ENCODE measurements at regions not wholly inside any gene's neighbourhood (a gene's known extent, or its start where the extent isn't known, plus 50 kb on each side); places are given as distances from the start of the nearest gene placed in this dataset.
A peak's percentile ranks its signal among the peaks of the same experiment; 100 is the strongest.

DNA sequence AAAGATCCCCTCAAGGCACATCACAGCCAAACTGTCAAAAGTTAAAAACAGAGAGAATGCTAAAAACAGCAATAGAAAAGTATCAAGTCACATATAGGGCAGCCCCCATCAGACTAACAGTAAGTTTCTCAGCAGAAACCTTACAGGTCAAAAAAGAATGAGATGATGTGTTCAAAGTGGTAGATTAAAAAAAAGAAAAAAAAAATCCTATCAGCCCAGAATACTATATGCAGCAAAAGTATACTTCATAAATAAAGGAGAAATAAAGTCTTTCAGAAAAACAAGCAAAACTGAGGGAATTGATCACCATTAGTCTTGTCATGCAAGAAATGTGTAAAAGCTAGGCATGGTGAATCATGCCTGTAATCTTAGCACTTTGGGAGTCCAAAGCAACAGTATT is 99.9 kb upstream of the RAD23B start:
- H3K27me3 Mint-ChIP-seq: peaks cover 44 to 57% of the 10 kb centered on the region in 2 donors
- ATAC-seq (replicated peaks): no peak
- DNase-seq: no peak

DNA sequence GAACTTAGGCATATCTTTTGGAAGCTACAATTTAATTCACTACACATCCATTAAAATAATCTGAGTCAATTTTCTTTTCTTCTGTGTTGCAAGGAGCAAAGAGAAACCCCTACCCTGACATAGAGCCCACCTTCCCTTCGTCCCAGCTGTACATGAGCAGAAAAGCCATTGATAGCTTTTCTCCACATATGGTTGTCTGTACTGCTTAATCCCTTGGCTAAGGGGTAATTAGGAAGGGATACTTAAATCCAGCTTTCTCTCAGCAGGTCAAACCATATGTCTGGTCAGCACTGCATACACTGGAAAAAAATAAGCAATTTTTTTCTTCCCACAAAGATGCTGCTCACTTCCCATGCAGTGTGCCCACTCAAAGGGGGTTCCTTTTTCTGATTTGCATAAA is 94.7 kb upstream of the RAD23B start:
- Mint-ChIP-seq H3K27ac (no peak overlapping the region), H3K9me3 (peaks cover 5 to 9% of the 10 kb centered on the region in 2 donors), H3K36me3 (peaks cover 0 to 4% of the 10 kb centered on the region in 2 donors), H3K27me3 (peaks cover 20 to 46% of the 10 kb centered on the region in 2 donors), H3K4me1 (peaks cover 2 to 7% of the 10 kb centered on the region in 2 donors), H3K4me3 (no peak overlapping the region)
- no peak for DNase-seq
- ATAC-seq (replicated peaks): no peak

More for the DNA sequence above, 99.9 kb upstream of the RAD23B start:
- H3K36me3 Mint-ChIP-seq: peaks cover 3 to 9% of the 10 kb centered on the region in 2 donors
- H3K4me3 Mint-ChIP-seq: no peak overlapping the region
- H3K27ac Mint-ChIP-seq: no peak overlapping the region
- peaks cover 16 to 20% of the 10 kb centered on the region in 2 donors for H3K9me3 Mint-ChIP-seq
- H3K4me1 Mint-ChIP-seq: no peaks in the 10 kb centered on the region

DNA sequence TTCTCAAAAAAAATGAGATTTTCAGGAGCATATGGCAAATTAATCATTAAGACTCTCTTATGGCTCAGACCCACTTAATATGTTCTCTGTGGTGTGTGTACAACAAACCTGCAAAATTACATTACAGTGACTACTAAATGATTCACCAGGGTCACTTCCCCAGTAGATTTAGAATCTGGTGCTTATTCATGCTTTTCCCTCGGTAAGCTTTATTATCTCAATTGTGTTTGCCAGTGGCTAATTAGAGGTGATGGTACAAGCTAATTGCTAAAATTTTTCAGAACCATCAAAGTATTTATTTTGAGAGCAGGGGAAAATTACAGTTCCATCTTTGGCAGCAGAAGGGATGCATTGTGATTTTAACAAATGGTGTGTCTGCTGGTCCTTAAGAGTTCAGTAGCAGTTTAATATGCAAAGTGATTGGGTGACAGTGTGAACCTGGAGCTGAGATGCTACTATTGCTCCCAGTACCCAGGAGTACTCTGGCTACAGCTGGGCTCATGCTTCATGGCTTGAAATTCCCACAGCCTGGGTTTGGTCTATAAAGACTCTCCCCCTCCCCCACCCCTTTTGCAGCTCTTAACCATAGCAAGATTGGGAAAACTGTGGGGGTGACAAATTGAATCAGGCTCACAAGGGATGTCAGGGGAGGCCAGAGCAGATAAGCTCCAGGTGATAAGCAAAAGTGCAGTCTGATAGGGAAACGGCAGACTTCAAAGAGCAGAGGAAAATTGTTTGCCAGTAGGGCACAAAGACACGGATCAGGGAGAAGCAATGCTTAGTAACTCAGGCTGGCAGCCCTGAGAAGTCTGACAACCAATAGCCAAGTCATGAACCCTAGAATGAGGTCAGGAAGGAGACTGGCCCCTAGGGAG is 92.8 kb upstream of the RAD23B start:
- ATAC-seq (replicated peaks) (no peak), DNase-seq (no peak)
- no peaks in the 10 kb centered on the region for H3K36me3 Mint-ChIP-seq
- peaks cover 8 to 30% of the 10 kb centered on the region in 2 donors for H3K27me3 Mint-ChIP-seq
- H3K9me3 Mint-ChIP-seq: no peaks in the 10 kb centered on the region
- H3K4me3 Mint-ChIP-seq: no peak overlapping the region
- H3K4me1 Mint-ChIP-seq: peaks cover 2 to 7% of the 10 kb centered on the region in 2 donors
- H3K27ac Mint-ChIP-seq: no peak overlapping the region

DNA sequence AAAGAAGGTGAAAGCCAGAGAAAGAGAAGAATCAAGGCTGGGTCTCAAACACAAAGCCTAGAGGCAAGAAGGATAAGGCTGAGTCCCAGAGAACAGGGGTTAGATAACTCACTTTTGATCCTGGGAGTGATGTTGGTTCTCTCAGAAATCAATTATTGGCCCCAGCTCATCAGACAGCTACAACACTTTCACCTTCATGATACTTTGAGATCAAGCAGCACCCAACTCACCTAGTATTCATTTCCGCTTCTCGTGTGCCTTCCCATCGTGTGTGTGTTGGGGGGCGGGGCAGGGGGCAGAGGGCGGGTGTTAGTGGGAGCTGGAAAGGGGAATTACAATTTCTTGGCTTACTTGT is 92.2 kb upstream of the RAD23B start:
- peaks cover 2 to 7% of the 10 kb centered on the region in 2 donors for H3K4me1 Mint-ChIP-seq
- H3K27ac Mint-ChIP-seq: no peak overlapping the region

DNA sequence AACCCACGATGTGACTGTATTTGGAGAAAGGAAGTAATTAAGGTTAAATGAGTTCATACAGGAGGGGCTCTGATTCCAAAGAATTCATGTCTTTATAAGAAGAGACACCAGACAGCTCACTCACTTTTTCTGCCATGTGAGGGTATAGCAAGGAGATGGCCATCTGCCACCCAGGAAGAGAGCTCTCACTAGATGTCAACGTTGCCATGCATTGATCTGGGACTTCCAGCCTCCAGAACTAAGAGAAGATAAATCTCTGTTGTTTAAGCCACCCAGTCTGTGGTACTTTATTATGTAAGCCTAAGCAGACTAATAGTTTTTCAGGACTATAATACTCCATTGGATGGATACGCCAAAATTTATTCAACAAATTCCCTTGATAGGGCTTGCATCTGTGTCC is 89.8 kb upstream of the RAD23B start:
- Mint-ChIP-seq H3K27me3 (peaks cover 15 to 29% of the 10 kb centered on the region in 2 donors), H3K4me3 (no peak overlapping the region), H3K9me3 (peaks cover under 1 to 1% of the 10 kb centered on the region in 2 donors), H3K27ac (no peak overlapping the region), H3K4me1 (peaks cover 2 to 7% of the 10 kb centered on the region in 2 donors), H3K36me3 (no peaks in the 10 kb centered on the region)
- ATAC-seq (replicated peaks) (no peak), DNase-seq (no peak)

More for the DNA sequence above, 92.2 kb upstream of the RAD23B start:
- no peak for ATAC-seq (replicated peaks)
- DNase-seq: no peak
- no peaks in the 10 kb centered on the region for H3K36me3 Mint-ChIP-seq
- no peaks in the 10 kb centered on the region for H3K9me3 Mint-ChIP-seq
- no peak overlapping the region for H3K4me3 Mint-ChIP-seq
- peaks cover 11 to 29% of the 10 kb centered on the region in 2 donors for H3K27me3 Mint-ChIP-seq

DNA sequence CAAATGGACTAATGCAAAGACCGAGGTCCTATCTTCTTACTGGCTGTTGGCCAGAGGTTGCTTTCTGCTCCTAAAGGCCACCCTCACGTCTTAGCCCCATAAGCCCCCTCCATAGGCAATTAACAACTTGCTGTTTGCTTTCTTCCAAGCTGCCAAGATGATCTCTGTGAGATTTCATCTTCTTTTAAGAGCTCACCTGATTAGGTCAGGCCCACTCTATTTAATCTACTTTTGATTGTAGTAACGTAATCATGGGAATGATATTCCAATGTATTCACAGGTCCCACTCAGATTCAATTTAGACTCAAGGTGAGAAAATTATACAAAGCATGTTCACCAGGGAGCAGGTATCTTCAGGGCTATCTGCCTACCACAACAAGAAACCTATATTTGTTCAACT is 84.4 kb upstream of the RAD23B start:
- Mint-ChIP-seq H3K9me3 (peaks cover 10% of the 10 kb centered on the region in 2 donors), H3K4me3 (no peak overlapping the region), H3K27me3 (peaks cover 12 to 13% of the 10 kb centered on the region in 2 donors)

DNA sequence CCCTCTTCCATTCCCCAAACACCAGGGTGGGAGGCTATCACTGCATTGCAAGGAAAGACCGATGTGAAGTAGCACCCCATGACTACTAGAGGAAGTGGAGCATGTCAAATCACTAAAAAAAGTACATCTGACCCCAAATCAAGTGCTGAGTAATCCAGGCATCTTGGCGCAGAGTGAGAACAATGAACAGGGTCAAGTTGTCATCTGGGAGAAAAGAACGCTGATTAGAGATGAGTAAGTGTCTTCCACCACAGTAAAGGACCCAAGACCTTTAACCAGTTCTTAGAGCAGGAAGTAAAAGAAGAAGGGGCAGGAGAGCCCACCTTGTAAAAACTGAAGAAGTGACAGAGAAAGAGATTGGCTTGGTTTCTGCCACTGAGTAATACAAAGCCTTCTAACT is 75.0 kb upstream of the RAD23B start:
- DNase-seq: no peak
- Mint-ChIP-seq H3K36me3 (peaks cover 0 to 2% of the 10 kb centered on the region in 2 donors), H3K4me1 (peaks cover 1 to 3% of the 10 kb centered on the region in 2 donors), H3K9me3 (peaks cover 2% of the 10 kb centered on the region in 2 donors), H3K4me3 (no peak overlapping the region), H3K27me3 (peaks cover 22 to 24% of the 10 kb centered on the region in 2 donors), H3K27ac (no peak overlapping the region)
- ATAC-seq (replicated peaks): no peak

More for the DNA sequence above, 84.4 kb upstream of the RAD23B start:
- no peak for DNase-seq
- H3K36me3 Mint-ChIP-seq: peaks cover 4 to 6% of the 10 kb centered on the region in 2 donors
- no peaks in the 10 kb centered on the region for H3K4me1 Mint-ChIP-seq
- ATAC-seq (replicated peaks): no peak
- no peak overlapping the region for H3K27ac Mint-ChIP-seq

DNA sequence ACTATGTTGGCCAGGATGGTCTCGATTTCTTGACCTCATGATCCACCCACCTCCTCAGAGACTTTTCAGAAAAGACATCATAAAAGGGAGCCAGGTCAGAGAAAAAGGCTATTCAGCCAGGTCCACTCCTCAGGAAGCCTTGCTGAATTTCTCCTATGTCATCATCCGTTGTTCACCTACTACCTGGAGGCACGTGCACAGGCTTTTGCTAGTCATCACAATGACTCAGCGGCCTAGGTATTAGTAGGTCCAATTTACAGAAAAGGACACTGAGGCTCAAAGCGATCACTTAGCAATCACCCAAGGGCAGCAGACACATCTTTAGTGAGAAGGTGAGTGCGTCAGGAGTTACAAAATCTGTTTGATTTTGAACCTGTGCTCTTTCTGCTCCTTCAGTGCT is 72.3 kb upstream of the RAD23B start:
- ATAC-seq (replicated peaks) (no peak), DNase-seq (no peak)
- no peak overlapping the region for H3K27ac Mint-ChIP-seq
- H3K36me3 Mint-ChIP-seq: no peaks in the 10 kb centered on the region
- peaks cover 20 to 22% of the 10 kb centered on the region in 2 donors for H3K27me3 Mint-ChIP-seq
- no peak overlapping the region for H3K4me3 Mint-ChIP-seq
- H3K4me1 Mint-ChIP-seq: peaks cover 7 to 13% of the 10 kb centered on the region in 2 donors
- peaks cover 2 to 4% of the 10 kb centered on the region in 2 donors for H3K9me3 Mint-ChIP-seq

DNA sequence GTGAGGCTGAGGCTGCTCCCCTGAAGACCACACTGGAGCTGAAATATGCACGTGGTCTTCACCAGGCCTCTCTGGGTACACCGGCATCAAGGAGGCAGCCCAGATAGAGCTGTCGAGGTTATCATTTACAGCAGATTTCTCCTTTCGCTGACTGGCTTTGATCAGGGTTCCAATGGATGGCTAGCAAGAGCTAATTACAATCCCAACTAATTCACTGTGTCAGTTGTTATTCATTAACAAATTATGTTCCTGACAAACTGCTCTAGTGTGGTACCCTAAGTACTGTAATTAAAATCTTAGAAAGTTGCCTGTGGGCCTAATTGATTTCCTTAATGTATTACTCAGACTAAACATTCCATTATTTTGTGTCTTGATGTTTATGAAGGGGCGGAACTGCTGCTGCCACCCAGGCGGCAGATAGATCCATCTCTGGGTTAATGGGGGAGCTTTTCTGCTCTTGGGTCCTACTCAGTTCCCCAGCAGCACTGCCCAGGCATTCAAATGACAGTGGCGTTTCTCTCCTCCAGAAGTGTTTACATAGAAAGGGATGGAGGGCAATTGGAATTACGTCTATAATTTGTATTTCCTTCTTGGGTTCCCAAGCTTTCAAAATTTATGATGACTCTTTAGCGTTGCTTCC is 71.7 kb upstream of the RAD23B start:
- H3K36me3 Mint-ChIP-seq: no peaks in the 10 kb centered on the region
- DNase-seq (no peak), ATAC-seq (replicated peaks) (no peak)
- H3K4me1 Mint-ChIP-seq: peaks cover 7 to 13% of the 10 kb centered on the region in 2 donors
- no peak overlapping the region for H3K4me3 Mint-ChIP-seq
- H3K9me3 Mint-ChIP-seq: peaks cover 2 to 4% of the 10 kb centered on the region in 2 donors
- H3K27me3 Mint-ChIP-seq: peaks cover 16 to 17% of the 10 kb centered on the region in 2 donors
- no peak overlapping the region for H3K27ac Mint-ChIP-seq

DNA sequence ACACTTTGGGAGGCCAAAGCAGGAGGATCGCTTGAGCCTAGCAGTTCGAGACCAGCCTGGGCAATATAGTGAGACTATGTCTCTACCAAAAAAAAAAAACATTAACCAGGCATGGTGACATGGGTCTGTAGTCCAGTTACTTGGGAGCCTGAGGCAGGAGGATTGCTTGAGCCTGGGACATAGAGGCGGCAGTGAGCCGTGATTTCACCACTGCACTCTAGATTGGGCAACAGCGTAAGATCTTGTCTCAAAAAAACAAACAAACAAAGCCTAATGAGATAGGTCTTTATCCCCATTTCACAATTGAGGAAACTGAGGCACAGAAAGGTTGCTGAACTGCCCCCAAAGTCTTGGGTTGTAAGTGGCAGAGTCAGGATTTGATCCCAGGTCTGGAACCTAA is 70.5 kb upstream of the RAD23B start:
- Mint-ChIP-seq H3K27me3 (peaks cover 7 to 17% of the 10 kb centered on the region in 2 donors), H3K27ac (no peak overlapping the region), H3K9me3 (peaks cover 4% of the 10 kb centered on the region in 2 donors), H3K4me3 (no peak overlapping the region), H3K36me3 (peaks cover 0 to 3% of the 10 kb centered on the region in 2 donors), H3K4me1 (peaks cover 7 to 16% of the 10 kb centered on the region in 2 donors)
- ATAC-seq (replicated peaks) (no peak), DNase-seq (no peak)

DNA sequence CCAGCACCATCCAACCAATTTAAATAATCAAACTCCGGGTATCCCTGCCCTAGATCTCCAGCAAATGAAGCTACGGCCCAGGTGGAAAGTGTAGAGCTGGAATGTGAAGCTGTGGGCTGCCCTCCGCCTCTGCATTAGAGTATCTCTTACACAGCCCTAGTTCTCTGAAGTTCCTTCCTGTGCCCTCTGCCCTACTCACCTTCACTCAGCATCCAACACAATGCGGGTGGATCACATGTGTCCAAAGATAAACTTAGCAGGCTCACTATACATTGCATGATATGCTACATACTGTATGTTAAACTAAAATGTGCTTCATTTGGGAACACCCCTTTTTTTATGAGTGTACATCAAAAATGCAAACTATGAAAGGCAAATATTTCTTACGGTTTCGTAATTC is 70.0 kb upstream of the RAD23B start:
- Mint-ChIP-seq H3K27ac (peak overlapping the region; percentile 32), H3K4me1 (peaks cover 7 to 21% of the 10 kb centered on the region in 2 donors), H3K36me3 (peaks cover 0 to 3% of the 10 kb centered on the region in 2 donors), H3K4me3 (no peak overlapping the region), H3K27me3 (peaks cover 7 to 15% of the 10 kb centered on the region in 2 donors), H3K9me3 (peaks cover 4% of the 10 kb centered on the region in 2 donors)
- no peak for ATAC-seq (replicated peaks)
- no peak for DNase-seq

DNA sequence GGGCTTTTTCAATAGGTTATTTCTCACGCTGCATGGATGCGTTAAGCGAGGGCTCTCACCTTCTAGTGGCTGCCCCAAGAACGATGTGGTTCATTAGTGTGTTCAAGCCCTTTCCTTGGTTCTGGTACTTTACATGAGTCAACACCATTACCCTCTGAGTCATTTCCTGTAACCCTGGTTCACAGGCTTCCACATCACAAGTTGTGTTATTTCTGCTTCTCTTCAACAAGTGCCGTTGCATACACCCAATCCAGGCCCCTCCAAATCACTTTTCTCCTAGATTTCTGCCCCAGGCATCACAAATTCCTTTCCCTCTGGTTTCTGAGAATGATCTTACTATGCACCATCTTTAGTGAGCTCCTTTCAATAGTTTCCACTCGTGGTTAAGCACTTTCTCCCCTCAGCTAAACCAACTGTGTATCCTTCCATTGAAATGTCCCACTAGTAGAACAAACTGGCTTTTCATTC is 69.5 kb upstream of the RAD23B start:
- H3K9me3 Mint-ChIP-seq: peaks cover 4% of the 10 kb centered on the region in 2 donors
- peak; percentile 7 for DNase-seq
- peaks cover 7 to 22% of the 10 kb centered on the region in 2 donors for H3K4me1 Mint-ChIP-seq
- ATAC-seq (replicated peaks): peak; percentile 94 to 98
- H3K36me3 Mint-ChIP-seq: peaks cover 0 to 3% of the 10 kb centered on the region in 2 donors
- H3K27me3 Mint-ChIP-seq: peaks cover 7 to 13% of the 10 kb centered on the region in 2 donors
- H3K27ac Mint-ChIP-seq: no peak overlapping the region
- no peak overlapping the region for H3K4me3 Mint-ChIP-seq

DNA sequence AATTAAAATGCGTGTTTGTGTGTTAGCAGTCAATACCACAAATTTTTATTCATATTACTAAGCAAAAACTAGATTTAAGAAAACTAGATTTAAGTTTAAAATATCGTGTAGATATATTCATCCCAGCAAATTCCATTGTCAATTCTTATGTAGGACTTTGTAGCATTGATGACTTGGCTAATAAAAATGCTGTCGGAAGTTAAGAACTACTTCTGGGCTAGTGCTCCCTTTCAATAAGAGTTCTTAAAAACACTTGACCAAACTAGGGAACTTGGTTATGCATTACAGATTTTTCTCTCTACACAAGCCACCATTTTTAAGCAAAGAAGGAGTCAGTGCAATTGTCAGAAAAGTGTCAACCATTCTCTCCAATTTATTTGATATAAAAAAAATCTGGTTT is 68.7 kb upstream of the RAD23B start:
- Mint-ChIP-seq H3K27ac (no peak overlapping the region), H3K27me3 (peaks cover 7 to 13% of the 10 kb centered on the region in 2 donors), H3K9me3 (peaks cover 6 to 8% of the 10 kb centered on the region in 2 donors), H3K4me3 (no peak overlapping the region), H3K36me3 (peaks cover 2 to 7% of the 10 kb centered on the region in 2 donors), H3K4me1 (peaks cover 15 to 30% of the 10 kb centered on the region in 2 donors)
- DNase-seq (no peak), ATAC-seq (replicated peaks) (no peak)

DNA sequence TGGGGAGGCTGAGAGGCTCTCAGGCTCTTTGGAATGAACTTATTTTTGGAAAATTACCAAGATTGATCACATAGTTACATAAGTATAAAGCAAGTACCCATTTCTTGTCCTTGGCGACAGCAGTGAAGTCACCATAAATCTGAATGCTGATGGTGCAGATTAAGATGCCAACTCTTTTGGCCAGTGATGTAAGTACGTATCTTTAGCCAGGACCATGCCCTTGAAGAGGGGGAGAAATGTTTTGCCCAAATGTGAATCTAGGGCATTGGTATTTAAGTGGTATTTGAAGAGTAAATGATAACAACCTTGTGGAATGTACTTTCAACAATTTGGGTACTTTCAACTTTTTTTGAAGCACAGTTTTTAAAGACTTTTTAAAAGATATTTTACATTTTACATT is 68.2 kb upstream of the RAD23B start:
- Mint-ChIP-seq H3K36me3 (peaks cover 2 to 7% of the 10 kb centered on the region in 2 donors), H3K9me3 (peaks cover 6 to 8% of the 10 kb centered on the region in 2 donors), H3K4me1 (peaks cover 21 to 35% of the 10 kb centered on the region in 2 donors), H3K27ac (no peak overlapping the region), H3K27me3 (peaks cover 7 to 11% of the 10 kb centered on the region in 2 donors), H3K4me3 (no peak overlapping the region)
- no peak for DNase-seq
- ATAC-seq (replicated peaks): no peak

All from stimulated activated naive B cell treated with anti-CD40 and anti-IgM and Interleukin-4, amounts not matched to agents 10 μg/mL and 1 μg/mL and 100 μg/mL, for 72 hours (primary cell).